IMR-90 (cell line): ENCODE measurements at regions not wholly inside any gene's neighbourhood (a gene's known extent, or its start where the extent isn't known, plus 50 kb on each side); places are given as distances from the start of the nearest gene placed in this dataset.

Source experiments
- BHLHE40 ChIP-seq: fragments of 150-350 bp; IDR thresholded peaks from 2 replicates; pipeline ENCODE4 v1.6.1; 2016; ENCODE audit warnings: mild to moderate bottlenecking, low read depth, low read length
- CEBPB ChIP-seq: IDR thresholded peaks from 2 replicates; pipeline ENCODE4 v1.6.1; 2012; ENCODE audit warnings: low read depth, low read length, improper control_type of control experiment
- CHD1 ChIP-seq: IDR thresholded peaks from 2 replicates; pipeline ENCODE4 v1.6.1; 2012; ENCODE audit warnings: low read depth, low read length, improper control_type of control experiment
- CTCF ChIP-seq: conservative IDR thresholded peaks from 2 replicates; pipeline ENCODE4 v1.5.1; 2012; ENCODE audit warnings: mild to moderate bottlenecking, low read depth, low read length, improper control_type of control experiment
- ELK1 ChIP-seq: fragments of 150-350 bp; IDR thresholded peaks from 2 replicates; pipeline ENCODE4 v1.6.1; 2016; ENCODE audit warnings: low read depth, mild to moderate bottlenecking, low read length, moderate library complexity, borderline replicate concordance
- MAFK ChIP-seq: IDR thresholded peaks from 2 replicates; pipeline ENCODE4 v1.6.1; 2012; ENCODE audit warnings: low read depth, low read length, improper control_type of control experiment
- MXI1 ChIP-seq: IDR thresholded peaks from 2 replicates; pipeline ENCODE4 v1.6.1; 2012; ENCODE audit warnings: low read depth, mild to moderate bottlenecking, low read length, moderate library complexity, borderline replicate concordance
- NFE2L2 ChIP-seq: fragments of 150-350 bp; IDR thresholded peaks from 2 replicates; pipeline ENCODE4 v1.6.1; 2016; ENCODE audit warnings: low read depth, mild to moderate bottlenecking, low read length
- POLR2A ChIP-seq: IDR thresholded peaks from 2 replicates; pipeline ENCODE4 v1.6.1; 2012; ENCODE audit warnings: mild to moderate bottlenecking, low read depth, low read length
- RAD21 ChIP-seq: IDR thresholded peaks from 2 replicates; pipeline ENCODE4 v1.6.1; 2012; ENCODE audit warnings: low read length, improper control_type of control experiment
- RCOR1 ChIP-seq: IDR thresholded peaks from 2 replicates; pipeline ENCODE4 v1.6.1; 2012; ENCODE audit warnings: mild to moderate bottlenecking, low read length, improper control_type of control experiment; ENCODE audit not compliant: insufficient replicate concordance
- RFX5 ChIP-seq: IDR thresholded peaks from 2 replicates; pipeline ENCODE4 v1.8.0; 2012; ENCODE audit warnings: low read depth, mild to moderate bottlenecking, low read length, moderate library complexity
- SMC3 ChIP-seq: fragments of 150-350 bp; IDR thresholded peaks from 2 replicates; pipeline ENCODE4 v1.6.1; 2016; ENCODE audit warnings: low read depth, mild to moderate bottlenecking, antibody characterized with exemption, low read length, moderate library complexity

- no peak for TF ChIP-seq MXI1
- TF ChIP-seq POLR2A: no peak
- TF ChIP-seq CTCF: no peak
- no peak for TF ChIP-seq MAFK
- no peak for TF ChIP-seq CHD1
- TF ChIP-seq CEBPB: no peak
- no peak for TF ChIP-seq RFX5
- no peak for TF ChIP-seq NFE2L2
- no peak for TF ChIP-seq SMC3
- TF ChIP-seq RCOR1: no peak
- no peak for TF ChIP-seq RAD21
- no peak for TF ChIP-seq ELK1
- no peak for TF ChIP-seq BHLHE40
Measured at GRCh38 chr6:77105091-77105490, 358.2 kb downstream of the HTR1B start.
